SK-N-SH (cell line): ENCODE measurements at regions not wholly inside any gene's neighbourhood (a gene's known extent, or its start where the extent isn't known, plus 50 kb on each side); places are given as distances from the start of the nearest gene placed in this dataset.

ENCODE experiments used
- CTCF ChIA-PET: fragments of 300-600, 350-600 bp; formaldehyde crosslinking; extraction: SDS; loops from one replicate; lab custom pipeline; 2021; lab: Yijun Ruan, JAX
- POLR2A ChIA-PET: fragments of 350-600 bp; sonication (Branson Sonifier 250); formaldehyde crosslinking; extraction: SDS; loops from one replicate; lab custom pipeline; 2020; ENCODE audit warnings: antibody characterized with exemption, inconsistent platforms; lab: Yijun Ruan, JAX
- DNase-seq: peaks from one replicate; pipeline ENCODE4 v3.0.0; 2012
- H2AFZ ChIP-seq: fragments of 200-600 bp; sonication (generic); 2 replicates; pipeline ENCODE4 v1.8.1; 2016; ENCODE audit warnings: antibody characterized with exemption, mild to moderate bottlenecking, low read depth
- H3F3A ChIP-seq: fragments of 200-600 bp; sonication (generic); replicated peaks from 2 replicates; pipeline ENCODE3; 2016; ENCODE audit warnings: antibody characterized with exemption, mild to moderate bottlenecking; ENCODE audit not compliant: insufficient read depth
- H3K27ac ChIP-seq, 2 experiments: fragments of 200-500 bp in 1 of 2; fragments of 200-600 bp in 1 of 2; sonication (Bioruptor generic) in 1 of 2; sonication (generic), shearing (Covaris generic) in 1 of 2; 2 replicates each; pipeline versions ENCODE4 v1.5.1 to v1.6.1; 2014 to 2016; ENCODE audit warnings: low read depth in 2 of 2, inconsistent platforms in 1 of 2, low read length in 1 of 2, mild to moderate bottlenecking in 1 of 2, mixed read lengths in 1 of 2
- H3K27me3 ChIP-seq: fragments of 200-600 bp; sonication (generic), shearing (Covaris generic); 2 replicates; pipeline ENCODE4 v1.6.1; 2016; ENCODE audit warnings: mixed run types; ENCODE audit not compliant: insufficient read depth
- H3K36me3 ChIP-seq, 2 experiments: fragments of 200-500 bp in 1 of 2; fragments of 200-600 bp in 1 of 2; sonication (Bioruptor generic) in 1 of 2; sonication (generic) in 1 of 2; replicated peaks in 1 of 2; 2 replicates each; pipeline versions ENCODE3 to v1.5.1; 2014 to 2016; ENCODE audit warnings: low read length in 1 of 2, mild to moderate bottlenecking in 1 of 2; ENCODE audit not compliant: insufficient read depth in 2 of 2, control insufficient read depth in 1 of 2
- H3K4me1 ChIP-seq, 2 experiments: fragments of 200-500 bp in 1 of 2; fragments of 200-600 bp in 1 of 2; sonication (Bioruptor generic) in 1 of 2; sonication (generic), shearing (Covaris generic) in 1 of 2; 2 replicates each; pipeline versions ENCODE4 v1.5.1 to v1.6.1; 2014 to 2016; ENCODE audit warnings: low read depth in 1 of 2, low read length in 1 of 2, mixed run types in 1 of 2; ENCODE audit not compliant: insufficient read depth in 2 of 2, control insufficient read depth in 1 of 2
- H3K4me2 ChIP-seq: fragments of 200-600 bp; sonication (generic), shearing (Covaris generic); 2 replicates; pipeline ENCODE4 v1.6.1; 2017; ENCODE audit warnings: mixed run types
- H3K4me3 ChIP-seq, 2 experiments: fragments of 200-500 bp in 1 of 2; fragments of 200-600 bp in 1 of 2; sonication (Bioruptor generic) in 1 of 2; sonication (generic), shearing (Covaris generic) in 1 of 2; 2 replicates each; pipeline versions ENCODE4 v1.5.1 to v1.8.1; 2014 to 2016; ENCODE audit warnings: low read depth in 2 of 2, inconsistent platforms in 1 of 2, low read length in 1 of 2, mild to moderate bottlenecking in 1 of 2, mixed read lengths in 1 of 2, moderate library complexity in 1 of 2
- H3K79me2 ChIP-seq: fragments of 200-600 bp; sonication (generic); 2 replicates; pipeline ENCODE4 v1.8.1; 2017; ENCODE audit warnings: mild to moderate bottlenecking; ENCODE audit not compliant: insufficient read depth
- H3K9ac ChIP-seq: fragments of 200-600 bp; sonication (generic); 2 replicates; pipeline ENCODE4 v1.6.1; 2017; ENCODE audit warnings: mixed run types
- H3K9me2 ChIP-seq: fragments of 200-600 bp; sonication (generic); 2 replicates; pipeline ENCODE4 v1.6.1; 2017; ENCODE audit warnings: mixed run types
- H3K9me3 ChIP-seq: fragments of 200-600 bp; sonication (generic); 2 replicates; pipeline ENCODE4 v1.6.1; 2017; ENCODE audit warnings: mixed run types, mild to moderate bottlenecking, moderate library complexity
- H4K20me1 ChIP-seq: fragments of 200-600 bp; sonication (generic); 2 replicates; pipeline ENCODE4 v1.6.1; 2017; ENCODE audit warnings: mild to moderate bottlenecking, mixed run types; ENCODE audit not compliant: insufficient read depth
- CTCF ChIP-seq: fragments of 200-600 bp; sonication (generic); IDR thresholded peaks from 2 replicates; pipeline ENCODE4 v1.6.1; 2017; ENCODE audit warnings: antibody characterized with exemption, mild to moderate bottlenecking, moderate library complexity
- ELF1 ChIP-seq: IDR thresholded peaks from 2 replicates; pipeline ENCODE4 v1.4.0; 2012
- GABPA ChIP-seq: IDR thresholded peaks from 2 replicates; pipeline ENCODE4 v1.4.0; 2012; ENCODE audit warnings: low read depth, mild to moderate bottlenecking
- NRF1 ChIP-seq: IDR thresholded peaks from 2 replicates; pipeline ENCODE4 v1.6.1; 2012; ENCODE audit warnings: low read depth, mild to moderate bottlenecking, low read length
- POLR2AphosphoS5 ChIP-seq: IDR thresholded peaks from 2 replicates; pipeline ENCODE4 v1.6.1; 2012; ENCODE audit warnings: low read depth, low read length
- RAD21 ChIP-seq: IDR thresholded peaks from 2 replicates; pipeline ENCODE4 v1.6.1; 2012; ENCODE audit warnings: mild to moderate bottlenecking, low read length
- RCOR1 ChIP-seq: fragments of 150-350 bp; IDR thresholded peaks from 2 replicates; pipeline ENCODE4 v1.6.1; 2017; ENCODE audit warnings: antibody characterized with exemption, low read length
- REST ChIP-seq: IDR thresholded peaks from 2 replicates; pipeline ENCODE4 v1.6.1; 2012; ENCODE audit warnings: mild to moderate bottlenecking, low read depth, low read length, moderate library complexity
- SMC3 ChIP-seq: IDR thresholded peaks from 2 replicates; pipeline ENCODE4 v1.6.1; 2012; ENCODE audit warnings: low read depth, low read length, improper control_type of control experiment
- TAF1 ChIP-seq: IDR thresholded peaks from 2 replicates; pipeline ENCODE4 v1.6.1; 2012; ENCODE audit warnings: low read depth, mild to moderate bottlenecking, low read length, moderate library complexity, borderline replicate concordance
- TCF12 ChIP-seq: IDR thresholded peaks from 2 replicates; pipeline ENCODE4 v1.4.0; 2012
- USF2 ChIP-seq: fragments of 150-350 bp; IDR thresholded peaks from 2 replicates; pipeline ENCODE4 v1.6.1; 2017; ENCODE audit warnings: antibody characterized with exemption, low read length, low read depth, borderline replicate concordance
- WGBS: methylation state at CpG from one replicate; pipeline ENCODE4 v1.1.6; 2017; ENCODE audit warnings: low lambda C conversion rate; 5-methylcytosine and 5-hydroxymethylcytosine counted together

- Histone ChIP-seq H4K20me1 (peaks cover 7% of the 10 kb centered on the region; the same call in 1 of the 2 replicates), H3K4me2 (no peak overlapping the region), H3K27ac (no peak overlapping the region; a peak in 1 of 4 replicates), H3K27me3 (no peaks in the 10 kb centered on the region), H3K9ac (no peak overlapping the region), H3K79me2 (peaks cover 43% of the 10 kb centered on the region), H3F3A (peaks cover 4% of the 10 kb centered on the region), H3K4me1 (peaks cover 0 to 11% of the 10 kb centered on the region in 2 experiments; a peak in 2 of 4 replicates), H3K9me3 (no peaks in the 10 kb centered on the region), H3K36me3 (peaks cover 0 to 3% of the 10 kb centered on the region in 2 experiments)
- ChIA-PET CTCF (interaction anchor here (0.7 to 1.6 kb wide), 4 partner anchors 13 to 246 kb away, joined by 4 to 6 read pairs (median 6); no protein-coding TSS in a partner anchor), POLR2A (no interaction called here)
- 53% methylated on average over 4 of the region's 4 CpGs for WGBS
- TF ChIP-seq POLR2AphosphoS5 (no peak), ELF1 (no peak), REST (no peak), TAF1 (no peak), CTCF (peak; percentile 56), USF2 (no peak), TCF12 (no peak), RAD21 (peak; percentile 58), GABPA (no peak), RCOR1 (no peak), SMC3 (no peak), NRF1 (no peak)
- TF ChIP-seq, all 33 proteins: peak for 2
- peak; percentile 55 for DNase-seq
- Histone ChIP-seq H3K9me2 (no peaks in the 10 kb centered on the region), H3K4me3 (no peak overlapping the region), H2AFZ (no peak overlapping the region)
These were observed 94.0 kb downstream of the KLF12 start for GRCh38 chr13:74040200-74040599.
